ENCODE measurements at regions not wholly inside any gene's neighbourhood (a gene's known extent, or its start where the extent isn't known, plus 50 kb on each side); places are given as distances from the start of the nearest gene placed in this dataset.

DNA sequence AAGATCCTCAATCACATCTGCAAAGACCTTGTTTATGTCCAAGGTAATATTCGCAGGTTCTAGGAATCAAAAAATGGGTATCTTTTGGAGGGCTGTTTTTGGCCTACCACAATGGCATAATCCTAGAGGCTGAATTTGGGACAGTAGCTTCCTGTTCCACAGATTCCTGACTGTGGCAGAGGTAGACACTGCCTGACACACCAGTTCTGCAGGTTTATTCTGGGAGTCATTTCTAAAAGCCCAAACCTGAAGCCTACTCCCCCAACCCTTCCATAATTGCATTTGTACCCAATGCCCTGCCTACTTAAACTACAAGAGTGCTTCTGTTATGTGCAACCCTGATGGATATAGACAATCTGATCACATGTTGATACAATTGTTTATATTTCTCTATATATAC is 378.9 kb downstream of the PCNX1 start:
- TF ChIP-seq, protein P1, sequence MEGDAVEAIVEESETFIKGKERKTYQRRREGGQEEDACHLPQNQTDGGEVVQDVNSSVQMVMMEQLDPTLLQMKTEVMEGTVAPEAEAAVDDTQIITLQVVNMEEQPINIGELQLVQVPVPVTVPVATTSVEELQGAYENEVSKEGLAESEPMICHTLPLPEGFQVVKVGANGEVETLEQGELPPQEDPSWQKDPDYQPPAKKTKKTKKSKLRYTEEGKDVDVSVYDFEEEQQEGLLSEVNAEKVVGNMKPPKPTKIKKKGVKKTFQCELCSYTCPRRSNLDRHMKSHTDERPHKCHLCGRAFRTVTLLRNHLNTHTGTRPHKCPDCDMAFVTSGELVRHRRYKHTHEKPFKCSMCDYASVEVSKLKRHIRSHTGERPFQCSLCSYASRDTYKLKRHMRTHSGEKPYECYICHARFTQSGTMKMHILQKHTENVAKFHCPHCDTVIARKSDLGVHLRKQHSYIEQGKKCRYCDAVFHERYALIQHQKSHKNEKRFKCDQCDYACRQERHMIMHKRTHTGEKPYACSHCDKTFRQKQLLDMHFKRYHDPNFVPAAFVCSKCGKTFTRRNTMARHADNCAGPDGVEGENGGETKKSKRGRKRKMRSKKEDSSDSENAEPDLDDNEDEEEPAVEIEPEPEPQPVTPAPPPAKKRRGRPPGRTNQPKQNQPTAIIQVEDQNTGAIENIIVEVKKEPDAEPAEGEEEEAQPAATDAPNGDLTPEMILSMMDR (IDR thresholded peaks at IDR 0.05), result no peak
- TF ChIP-seq POLR2A (IDR thresholded peaks at IDR 0.05), result no peak
- no peak for TF ChIP-seq POLR2AphosphoS5 (IDR thresholded peaks at IDR 0.05)

Measured in prostate gland (tissue), 2 donors.